Activated CD4-positive, alpha-beta T cell treated with anti-CD3 and anti-CD28 coated beads for 36 hours (primary cell): ENCODE measurements at regions not wholly inside any gene's neighbourhood (a gene's known extent, or its start where the extent isn't known, plus 50 kb on each side); places are given as distances from the start of the nearest gene placed in this dataset.
A peak's percentile ranks its signal among the peaks of the same experiment; 100 is the strongest.
"Not testable (repeated sequence)": the region's sequence is repeated elsewhere in the genome, so short reads cannot be mapped to it uniquely, and the experiment has no call there.

ENCODE experiments used
- ATAC-seq: fragments of 200-7000 bp; cut with Tn5 transposase; one replicate; pipeline ENCODE4 v1.10.0; 2021; ENCODE audit warnings: mild to moderate bottlenecking, moderate library complexity
- CTCF ChIA-PET: fragments of 350-600 bp; sonication (Branson Sonifier 250); formaldehyde crosslinking; loops from one replicate; lab custom pipeline; 2021; ENCODE audit warnings: antibody characterized with exemption; lab: Charles Lee
- POLR2A ChIA-PET: fragments of 350-600 bp; sonication (Branson Sonifier 250); formaldehyde crosslinking; loops from one replicate; lab custom pipeline; 2021; ENCODE audit warnings: antibody characterized with exemption, inconsistent platforms; lab: Charles Lee
- DNase-seq: peaks from one replicate; pipeline ENCODE4 v3.0.0-alpha.2; 2020
- H3K27ac Mint-ChIP-seq: one replicate; pipeline ENCODE4 v1.8.0; 2021; ENCODE audit warnings: mixed read lengths
- H3K27me3 Mint-ChIP-seq: one replicate; pipeline ENCODE4 v1.8.0; 2021; ENCODE audit warnings: mixed read lengths
- H3K36me3 Mint-ChIP-seq: one replicate; pipeline ENCODE4 v1.8.0; 2021; ENCODE audit warnings: low read depth, mixed read lengths
- H3K4me1 Mint-ChIP-seq: one replicate; pipeline ENCODE4 v1.8.0; 2021; ENCODE audit warnings: mixed read lengths
- H3K4me3 Mint-ChIP-seq: one replicate; pipeline ENCODE4 v1.8.0; 2021; ENCODE audit warnings: mild to moderate bottlenecking, moderate library complexity, mixed read lengths
- H3K9me3 Mint-ChIP-seq: one replicate; pipeline ENCODE4 v1.8.0; 2021; ENCODE audit warnings: low read depth, mixed read lengths
- intact Hi-C, 2 experiments: fragments of 100-400 bp; cut with DNase I in 1 of 2; cut with micrococcal nuclease in 1 of 2; formaldehyde crosslinking; loops; one replicate each; pipeline versions ENCODE4 v1.14.2 to v1.15.1; 2022 to 2024; cut with DNase I, micrococcal nuclease

DNA sequence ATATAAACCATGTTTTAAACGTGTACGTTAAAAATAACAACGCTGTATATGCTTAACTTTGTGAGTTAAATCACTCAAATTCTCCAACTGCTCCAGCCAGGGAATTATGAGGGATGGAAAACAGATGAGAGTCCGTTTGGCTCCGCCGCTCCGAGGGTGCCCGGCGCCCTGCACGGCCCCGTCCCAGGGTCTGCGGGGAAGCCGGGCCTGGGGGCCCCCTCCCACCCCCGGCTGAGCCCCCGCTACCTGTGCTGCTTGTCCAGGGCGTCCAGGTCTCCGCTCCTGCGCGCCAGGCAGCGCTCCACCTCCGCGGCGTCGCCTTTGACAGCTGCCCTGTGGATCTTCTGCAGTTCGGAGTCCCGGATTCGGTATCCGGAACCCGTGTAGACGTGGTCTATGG lies 415.5 kb downstream of the FOXD4L4 start:
- H3K4me3 Mint-ChIP-seq, ATAC-seq, H3K36me3 Mint-ChIP-seq, POLR2A ChIA-PET, H3K4me1 Mint-ChIP-seq, H3K27me3 Mint-ChIP-seq, intact Hi-C loops, H3K27ac Mint-ChIP-seq, CTCF ChIA-PET, H3K9me3 Mint-ChIP-seq, DNase-seq: not testable (repeated sequence)

DNA sequence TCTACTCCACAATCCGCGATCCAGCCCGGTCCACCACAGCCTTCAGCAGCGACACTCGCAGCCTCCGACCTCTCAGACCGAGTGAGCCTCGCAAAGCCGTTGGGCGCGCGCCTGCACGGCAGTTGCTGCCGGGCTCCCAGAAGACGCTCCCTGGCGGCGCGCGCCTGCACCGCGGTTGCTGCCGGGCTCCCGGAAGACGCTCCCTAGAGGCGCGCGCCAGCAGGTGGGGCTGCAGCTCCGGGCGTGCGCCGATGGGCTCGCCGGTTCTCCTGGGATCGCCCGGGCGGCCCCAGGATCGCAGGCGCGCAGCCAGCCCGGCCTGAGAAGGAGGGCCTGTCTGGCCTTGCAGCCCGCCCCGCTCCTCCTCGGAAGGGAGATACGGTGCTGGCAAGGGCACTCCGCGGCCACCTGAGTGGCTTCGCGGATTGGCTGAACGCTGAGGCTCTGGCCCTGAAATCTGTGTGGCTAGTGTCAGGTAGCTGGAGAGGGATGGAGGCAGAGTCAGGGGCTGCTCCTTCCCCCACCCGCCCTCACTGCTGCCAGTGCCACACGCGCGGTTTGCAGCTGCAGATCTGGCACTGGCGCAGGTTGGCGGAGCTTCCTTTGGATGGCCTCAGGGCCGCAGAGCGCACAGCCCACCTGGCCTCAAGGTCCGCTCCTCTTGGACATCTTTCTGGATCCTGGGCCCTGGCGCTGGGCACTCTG lies 416.2 kb downstream of the FOXD4L4 start:
- CTCF ChIA-PET, intact Hi-C loops, H3K4me3 Mint-ChIP-seq, H3K27ac Mint-ChIP-seq, H3K9me3 Mint-ChIP-seq, H3K27me3 Mint-ChIP-seq, POLR2A ChIA-PET, H3K4me1 Mint-ChIP-seq, H3K36me3 Mint-ChIP-seq: not testable (repeated sequence)
- peak; percentile 100 for ATAC-seq
- DNase-seq = peak; percentile 83

DNA sequence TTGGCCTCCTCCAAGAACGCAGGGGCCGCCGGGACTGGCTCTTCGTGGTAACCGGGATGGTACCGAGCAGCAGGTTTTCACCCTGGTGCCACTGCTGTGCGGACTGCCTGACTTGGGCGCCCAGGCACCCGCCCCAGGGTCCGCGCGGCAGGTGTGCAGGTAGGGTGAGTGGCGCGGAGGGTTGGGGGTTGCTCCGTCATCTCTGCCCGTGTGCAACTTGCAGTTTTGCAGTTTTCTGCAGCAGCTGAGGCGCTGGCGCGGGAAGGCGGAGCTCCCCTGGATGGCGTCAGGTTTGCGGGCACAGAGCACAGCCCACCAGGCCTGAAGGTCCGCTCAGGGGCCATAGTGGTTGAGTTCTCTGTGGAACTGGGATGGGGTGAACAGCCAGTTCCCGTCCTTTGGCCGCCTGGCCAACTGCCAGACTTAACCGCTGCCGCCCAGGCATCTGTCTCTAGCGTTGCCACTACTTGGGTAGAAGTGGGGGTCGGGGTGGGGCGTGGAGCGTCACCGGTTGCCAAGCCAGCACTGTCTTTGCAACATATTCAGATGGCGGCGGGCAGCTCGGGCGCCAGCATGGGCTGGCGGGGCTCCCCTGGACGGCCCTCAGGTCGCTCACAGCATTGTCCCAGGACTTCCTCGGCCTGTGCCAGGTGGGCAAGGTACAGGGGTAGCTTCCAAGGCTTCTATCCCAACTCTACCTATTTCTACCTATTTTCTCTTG lies 417.2 kb downstream of the FOXD4L4 start:
- H3K36me3 Mint-ChIP-seq, ATAC-seq, POLR2A ChIA-PET: not testable (repeated sequence)

DNA sequence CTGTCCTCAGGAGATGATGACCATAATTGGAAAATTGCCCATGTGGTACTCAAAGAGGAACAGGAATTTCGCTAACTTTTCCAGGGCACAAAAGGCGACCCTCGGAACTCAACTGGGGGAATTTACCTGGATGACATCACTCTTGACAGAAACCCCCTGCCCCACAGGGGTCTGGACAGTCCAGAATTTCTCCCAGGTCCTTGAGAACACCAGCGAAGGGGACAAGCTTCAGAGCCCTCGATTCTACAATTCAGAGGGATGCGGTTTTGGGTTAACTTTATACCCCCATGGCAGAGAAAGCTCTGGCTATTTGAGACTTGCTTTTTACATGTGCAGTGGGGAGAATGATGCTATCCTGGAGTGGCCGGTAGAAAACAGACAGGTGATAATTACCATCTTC lies 445.4 kb downstream of the FOXD4L4 start:
- CTCF ChIA-PET, H3K27me3 Mint-ChIP-seq, POLR2A ChIA-PET, ATAC-seq, H3K4me1 Mint-ChIP-seq, H3K36me3 Mint-ChIP-seq, H3K9me3 Mint-ChIP-seq, H3K27ac Mint-ChIP-seq, H3K4me3 Mint-ChIP-seq, intact Hi-C loops, DNase-seq: not testable (repeated sequence)

More for the DNA sequence above, 417.2 kb downstream of the FOXD4L4 start:
- CTCF ChIA-PET, intact Hi-C loops, H3K27ac Mint-ChIP-seq, H3K4me3 Mint-ChIP-seq, H3K27me3 Mint-ChIP-seq, H3K4me1 Mint-ChIP-seq, H3K9me3 Mint-ChIP-seq: not testable (repeated sequence)
- DNase-seq = peak; percentile 21

DNA sequence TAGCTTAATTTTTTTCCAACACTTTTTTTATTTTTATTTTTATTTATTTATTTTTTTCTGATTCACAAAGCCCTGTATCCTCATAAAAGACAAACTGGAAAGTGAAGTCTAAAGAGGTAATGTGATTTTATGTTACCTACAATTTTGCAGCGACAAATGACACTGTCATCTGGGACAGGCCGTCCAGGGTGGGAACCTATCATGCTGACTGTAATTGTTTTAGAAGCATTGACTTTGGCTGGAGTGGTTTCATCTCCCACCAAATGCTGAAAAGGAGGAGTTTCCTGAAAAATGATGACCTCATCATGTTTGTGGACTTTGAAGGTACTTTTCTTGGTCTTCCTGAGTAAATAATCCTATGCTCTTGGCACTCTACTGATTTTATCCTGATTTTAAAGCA lies 446.7 kb downstream of the FOXD4L4 start:
- H3K27ac Mint-ChIP-seq, H3K9me3 Mint-ChIP-seq, H3K27me3 Mint-ChIP-seq, CTCF ChIA-PET, DNase-seq, ATAC-seq, H3K4me1 Mint-ChIP-seq, POLR2A ChIA-PET, H3K4me3 Mint-ChIP-seq, intact Hi-C loops, H3K36me3 Mint-ChIP-seq: not testable (repeated sequence)

DNA sequence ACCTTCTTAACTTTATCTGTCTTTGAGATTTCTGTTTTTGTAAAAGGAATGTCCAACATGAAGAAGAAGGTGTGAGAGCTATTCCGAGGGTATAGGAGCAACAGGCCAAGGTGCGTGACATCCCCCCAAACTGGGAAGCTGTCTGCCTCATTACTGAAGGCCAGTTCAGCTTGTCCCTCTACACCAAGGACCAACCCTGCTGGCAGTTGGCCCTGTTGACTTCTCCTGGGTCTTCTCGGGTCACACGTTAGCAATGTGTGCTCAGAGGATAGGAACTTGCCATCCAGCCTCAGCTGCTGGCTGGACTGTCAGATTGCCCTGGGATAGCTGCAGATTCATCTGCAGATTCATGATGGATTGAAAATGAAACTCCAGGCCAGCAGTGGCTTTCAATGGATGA lies 460.3 kb downstream of the FOXD4L4 start:
- intact Hi-C loops, H3K4me1 Mint-ChIP-seq, H3K27me3 Mint-ChIP-seq, H3K36me3 Mint-ChIP-seq, POLR2A ChIA-PET, H3K4me3 Mint-ChIP-seq, CTCF ChIA-PET, H3K27ac Mint-ChIP-seq, DNase-seq, ATAC-seq, H3K9me3 Mint-ChIP-seq: not testable (repeated sequence)

DNA sequence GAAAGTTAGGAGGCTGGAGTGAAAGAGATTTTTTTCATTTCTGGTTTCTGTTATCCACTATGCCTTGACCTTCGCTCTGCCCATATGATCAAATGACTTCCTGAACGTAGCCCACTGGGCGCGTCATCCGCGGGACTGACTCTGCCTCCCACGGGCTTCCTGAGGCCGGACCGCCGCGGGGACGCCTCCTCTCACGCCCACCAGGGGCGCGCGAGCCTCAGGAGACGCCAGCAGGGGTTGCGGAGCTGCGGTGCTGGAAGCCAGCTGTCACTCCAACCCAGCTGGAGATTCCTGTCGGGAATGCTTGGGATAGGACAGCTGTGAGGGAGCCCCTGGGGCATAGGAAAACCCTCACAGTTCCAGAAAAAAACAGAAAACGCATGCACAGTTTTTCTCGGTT lies 461.5 kb downstream of the FOXD4L4 start:
- CTCF ChIA-PET, H3K9me3 Mint-ChIP-seq, POLR2A ChIA-PET, H3K27ac Mint-ChIP-seq, H3K27me3 Mint-ChIP-seq, H3K36me3 Mint-ChIP-seq, H3K4me1 Mint-ChIP-seq, intact Hi-C loops, H3K4me3 Mint-ChIP-seq: not testable (repeated sequence)
- ATAC-seq = peak; percentile 36
- DNase-seq = peak; percentile 3

DNA sequence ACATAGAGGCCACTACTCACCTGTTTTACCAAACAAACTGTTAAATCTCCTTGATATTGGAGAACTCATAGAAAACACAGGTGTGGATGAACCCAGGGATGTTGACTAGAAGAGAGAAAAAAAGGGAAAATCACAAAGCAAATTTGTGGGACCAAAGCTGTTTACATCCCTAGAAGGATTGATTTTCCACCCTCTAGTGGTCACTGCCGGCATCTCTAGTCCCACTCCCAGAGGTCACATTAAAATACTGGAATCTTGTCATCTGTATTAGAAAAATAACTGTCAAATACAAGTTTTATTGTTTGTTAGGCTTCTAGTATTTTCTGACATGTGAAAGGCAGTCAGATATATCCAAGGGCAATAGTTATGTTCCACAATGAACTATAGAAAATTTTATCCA lies 469.7 kb downstream of the FOXD4L4 start:
- POLR2A ChIA-PET, CTCF ChIA-PET, H3K4me1 Mint-ChIP-seq, DNase-seq, H3K4me3 Mint-ChIP-seq, H3K36me3 Mint-ChIP-seq, H3K27me3 Mint-ChIP-seq, H3K9me3 Mint-ChIP-seq, H3K27ac Mint-ChIP-seq, intact Hi-C loops: not testable (repeated sequence)
- peak; percentile 44 for ATAC-seq

DNA sequence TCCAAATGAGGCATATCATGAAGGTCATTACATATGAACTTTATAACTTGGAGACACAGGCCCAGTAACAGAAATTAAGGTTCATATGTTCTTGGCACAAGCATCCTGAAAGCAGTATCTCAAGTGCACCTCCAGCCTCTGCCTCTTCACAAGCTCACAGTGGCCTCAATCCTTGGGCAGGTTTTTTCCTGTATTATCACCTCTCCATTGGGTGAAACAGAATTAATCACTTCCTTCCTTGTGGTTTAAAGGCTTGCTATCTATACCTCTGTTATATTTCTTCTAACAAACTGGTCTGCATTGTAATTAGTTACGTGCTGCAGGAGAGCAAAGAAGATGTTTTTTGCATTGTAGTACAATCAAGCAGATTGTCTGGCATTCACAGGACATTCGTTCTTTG lies 471.0 kb downstream of the FOXD4L4 start:
- CTCF ChIA-PET, DNase-seq, H3K27ac Mint-ChIP-seq, intact Hi-C loops, H3K9me3 Mint-ChIP-seq, H3K27me3 Mint-ChIP-seq, H3K36me3 Mint-ChIP-seq, H3K4me1 Mint-ChIP-seq, POLR2A ChIA-PET, H3K4me3 Mint-ChIP-seq, ATAC-seq: not testable (repeated sequence)

DNA sequence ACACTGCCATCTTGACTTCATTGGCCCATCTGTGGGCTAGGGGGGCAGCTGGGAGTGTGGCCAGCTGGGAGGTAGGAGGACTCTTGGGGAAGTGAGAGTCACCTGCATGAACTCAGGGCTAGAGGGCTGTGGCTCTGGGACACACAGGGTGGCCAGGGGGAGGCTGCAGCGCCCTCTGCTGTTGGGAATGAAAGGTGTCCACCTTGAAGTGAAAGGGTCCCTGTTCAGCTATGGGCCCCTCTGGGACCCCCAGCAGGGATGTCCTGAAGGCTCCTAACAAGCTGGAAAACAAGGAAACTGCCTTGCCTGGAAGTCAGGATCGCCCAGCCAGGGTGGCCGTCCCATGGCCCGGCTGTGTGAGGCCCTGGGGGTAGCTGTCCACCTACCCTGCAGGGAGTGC lies 507.8 kb downstream of the FOXD4L4 start:
- ATAC-seq = not testable (repeated sequence)

DNA sequence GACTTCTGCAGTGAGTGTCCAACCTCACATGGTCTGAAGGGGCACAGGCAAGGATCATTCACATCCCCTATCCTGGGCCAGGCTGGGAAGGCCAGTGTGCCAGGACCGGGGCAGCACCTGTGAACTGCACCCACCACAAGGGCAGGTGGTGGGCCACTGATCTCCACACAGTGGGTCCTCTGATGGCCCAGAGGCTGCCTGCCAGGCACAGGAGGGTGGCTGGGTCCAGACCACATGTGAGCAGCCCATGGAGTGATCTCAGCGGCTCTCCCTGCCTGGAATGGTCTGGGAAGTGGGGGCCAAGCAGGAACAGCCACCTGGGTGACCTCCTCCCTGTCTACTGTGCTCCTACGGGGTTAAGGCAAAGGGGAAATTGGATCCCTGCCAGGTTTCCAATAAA lies 508.5 kb downstream of the FOXD4L4 start:
- POLR2A ChIA-PET, H3K36me3 Mint-ChIP-seq, H3K4me3 Mint-ChIP-seq, ATAC-seq, H3K27me3 Mint-ChIP-seq, CTCF ChIA-PET, DNase-seq, intact Hi-C loops, H3K9me3 Mint-ChIP-seq, H3K4me1 Mint-ChIP-seq, H3K27ac Mint-ChIP-seq: not testable (repeated sequence)

More for the DNA sequence above, 507.8 kb downstream of the FOXD4L4 start:
- H3K36me3 Mint-ChIP-seq, H3K27me3 Mint-ChIP-seq, H3K27ac Mint-ChIP-seq, H3K9me3 Mint-ChIP-seq, CTCF ChIA-PET, POLR2A ChIA-PET, intact Hi-C loops, H3K4me1 Mint-ChIP-seq, H3K4me3 Mint-ChIP-seq: not testable (repeated sequence)
- peak; percentile 55 for DNase-seq

DNA sequence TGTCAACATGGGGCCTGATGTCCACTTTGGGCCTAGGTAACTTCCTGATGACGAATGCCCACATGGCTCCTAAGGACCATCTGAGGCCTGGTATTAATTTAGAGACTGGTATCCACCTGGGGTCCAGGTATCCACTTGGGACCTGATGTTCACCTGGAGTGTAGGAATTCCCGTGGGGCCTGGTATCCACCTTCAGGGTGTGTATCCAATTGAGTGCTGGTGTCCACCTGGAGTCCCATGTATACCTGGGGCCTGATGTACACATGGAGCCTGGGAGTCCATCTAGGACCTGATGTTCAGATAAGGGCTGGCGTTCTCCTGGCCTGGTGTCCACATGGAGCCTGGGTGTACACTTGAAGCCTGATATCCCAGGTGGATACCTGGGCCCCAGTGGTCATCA lies 520.6 kb downstream of the FOXD4L4 start:
- intact Hi-C loops, H3K27ac Mint-ChIP-seq, H3K36me3 Mint-ChIP-seq, ATAC-seq, H3K4me1 Mint-ChIP-seq, DNase-seq, H3K27me3 Mint-ChIP-seq, H3K9me3 Mint-ChIP-seq, POLR2A ChIA-PET, CTCF ChIA-PET, H3K4me3 Mint-ChIP-seq: not testable (repeated sequence)
